Stimulated activated CD4-positive, alpha-beta T cell treated with anti-CD3 and anti-CD28 coated beads, Interleukin-1b, Interleukin-23, amount 100 ng/mL, for 24 hours (primary cell): ENCODE measurements at regions not wholly inside any gene's neighbourhood (a gene's known extent, or its start where the extent isn't known, plus 50 kb on each side); places are given as distances from the start of the nearest gene placed in this dataset.
"Not testable (repeated sequence)": the region's sequence is repeated elsewhere in the genome, so short reads cannot be mapped to it uniquely, and the experiment has no call there.

Experiments used
- DNase-seq, 4 experiments: peaks; one replicate each; pipeline ENCODE4 v3.0.0-alpha.2; 2020; ENCODE audit warnings: low read depth in 4 of 4, low spot score in 1 of 4

DNA sequence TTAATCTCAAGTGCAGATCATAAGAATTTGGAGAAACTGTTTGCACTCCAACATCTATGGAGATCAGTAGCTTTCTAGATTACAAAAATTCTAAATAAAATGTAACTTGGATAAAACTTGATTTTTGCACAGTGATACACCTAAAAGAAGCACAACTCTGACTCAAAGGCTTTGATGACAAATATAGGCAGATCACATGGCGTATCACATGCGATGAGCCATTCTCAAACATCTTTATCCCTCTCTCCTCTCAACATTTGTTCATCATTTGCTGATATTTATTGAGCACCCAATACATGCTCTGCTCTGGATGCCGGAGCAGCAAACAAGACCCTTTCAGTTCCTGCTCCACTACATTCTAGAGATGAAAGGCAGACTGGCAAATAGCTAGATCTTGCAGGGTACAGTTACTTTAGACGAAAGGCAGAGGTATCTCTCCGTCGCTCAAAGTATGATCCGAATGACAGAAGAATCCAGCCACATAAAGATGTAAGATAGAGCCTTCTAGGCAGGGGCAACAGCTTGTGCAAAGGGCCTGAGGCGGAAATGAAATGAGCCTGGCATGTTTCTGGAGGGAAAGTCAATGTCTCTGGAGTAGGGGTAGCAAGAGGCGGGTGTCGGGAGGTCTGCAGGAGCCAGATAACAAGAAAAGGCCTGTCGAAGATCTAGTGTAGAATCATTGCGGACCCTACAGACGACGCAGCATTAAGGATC, 145.8 kb upstream of the ERRFI1 start:
- no peak for DNase-seq

DNA sequence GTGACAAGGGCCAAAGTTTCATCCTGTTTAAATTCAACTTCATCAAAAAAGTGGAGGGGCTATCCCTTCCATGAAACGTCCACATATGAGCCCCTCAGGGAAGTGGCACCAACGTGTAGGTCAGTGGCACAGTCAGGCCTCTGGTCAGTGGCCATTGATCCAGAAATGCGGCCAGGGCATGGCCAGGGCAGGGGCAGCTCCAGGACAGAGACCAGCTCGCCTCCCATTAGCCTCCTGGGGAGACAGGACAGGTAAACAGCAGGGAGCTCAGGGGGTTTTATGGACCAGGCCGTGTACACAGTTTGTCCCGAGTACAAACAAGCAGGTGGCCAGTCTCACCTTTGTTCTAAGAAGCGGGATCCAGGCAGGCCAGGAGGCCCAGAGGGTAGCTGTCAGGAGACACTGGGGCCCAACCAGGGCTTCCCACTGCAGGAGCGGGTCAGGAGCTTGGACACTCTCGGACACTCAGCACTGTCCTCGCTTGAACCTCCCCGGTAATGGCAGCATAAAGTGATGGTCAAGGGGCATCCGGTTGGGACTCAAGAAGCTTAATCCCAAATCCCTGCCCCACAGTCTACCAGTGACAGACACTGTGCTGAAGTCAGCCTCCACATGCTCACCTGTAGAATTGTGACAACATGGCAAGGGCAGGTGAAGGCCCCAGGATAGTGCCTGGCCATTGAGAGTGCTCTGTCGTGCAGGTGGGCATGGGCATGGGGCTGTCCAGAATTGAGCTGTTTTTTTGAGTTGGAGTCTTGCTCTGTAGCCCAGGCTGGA, 144.1 kb upstream of the ERRFI1 start:
- no peak for DNase-seq

DNA sequence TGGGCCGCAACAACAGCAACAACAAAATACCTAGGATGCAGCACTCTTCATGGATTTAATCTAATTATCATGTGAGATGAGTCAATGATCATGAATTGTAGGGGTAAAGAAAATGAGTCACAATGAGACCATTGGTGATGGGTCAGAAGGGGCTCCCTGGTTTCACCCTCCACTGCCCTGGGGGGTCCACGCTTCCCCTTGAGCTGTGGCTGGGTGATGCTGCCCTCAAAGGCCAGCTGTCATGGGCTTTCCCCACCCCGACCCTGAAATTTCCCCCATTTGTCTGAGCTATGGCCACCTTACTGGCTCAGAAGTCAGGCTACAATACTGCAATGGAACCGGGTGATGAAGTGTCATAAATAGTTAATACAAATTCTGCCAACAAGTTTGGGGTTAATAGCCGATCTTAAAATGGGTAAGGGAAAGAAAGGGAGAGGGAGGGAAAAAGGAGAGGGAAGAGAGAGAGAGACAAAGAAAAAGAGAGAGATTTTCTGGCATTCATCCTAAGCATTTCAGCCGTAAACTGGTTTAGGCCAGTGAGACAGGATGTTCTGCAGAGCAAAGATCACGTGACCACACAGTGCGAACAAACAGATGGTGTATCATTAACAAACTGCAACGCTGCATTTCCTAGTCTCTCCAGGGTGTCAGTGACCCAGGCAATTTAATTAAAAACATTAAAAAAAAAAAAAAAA, 143.4 kb upstream of the ERRFI1 start:
- no peak for DNase-seq

DNA sequence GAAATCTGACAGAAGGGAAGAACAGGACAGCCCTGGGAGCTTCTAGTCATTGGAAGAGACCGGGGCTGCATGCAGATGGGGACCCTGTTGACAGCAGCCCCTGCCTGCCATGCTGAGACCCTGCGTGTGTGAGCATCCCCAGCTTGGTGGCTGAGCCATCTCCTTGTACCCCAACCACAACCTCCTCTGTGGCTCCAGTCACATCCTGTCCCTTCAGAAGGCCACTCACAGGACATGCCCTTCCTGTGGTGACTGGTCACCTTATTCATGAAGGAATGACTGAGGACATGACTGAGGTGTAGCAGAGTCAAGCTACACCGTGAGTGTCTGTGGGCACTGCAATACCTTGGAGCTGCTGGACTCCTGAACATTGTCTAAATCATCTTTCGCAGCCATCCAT, 141.8 kb upstream of the ERRFI1 start:
- DNase-seq: no peak

DNA sequence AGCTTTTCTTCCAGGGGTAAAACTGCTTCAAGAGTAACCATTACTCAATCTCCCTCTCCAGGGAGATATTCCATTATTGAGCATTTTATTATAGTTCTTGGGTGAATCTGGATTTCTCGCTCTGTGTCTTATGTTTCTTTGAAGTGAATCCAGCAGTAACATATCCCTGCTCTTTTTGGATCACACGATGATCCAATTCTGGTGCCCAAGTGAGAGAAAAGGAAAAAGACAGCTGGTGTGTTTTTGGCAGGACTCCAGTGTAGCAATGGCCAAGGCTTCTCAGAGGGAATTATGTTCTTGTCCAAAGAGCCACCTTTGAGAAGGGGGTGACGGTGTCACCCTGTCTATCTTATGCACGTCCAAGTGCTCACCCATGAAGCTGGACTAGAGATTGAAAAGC, 140.3 kb upstream of the ERRFI1 start:
- no peak for DNase-seq

DNA sequence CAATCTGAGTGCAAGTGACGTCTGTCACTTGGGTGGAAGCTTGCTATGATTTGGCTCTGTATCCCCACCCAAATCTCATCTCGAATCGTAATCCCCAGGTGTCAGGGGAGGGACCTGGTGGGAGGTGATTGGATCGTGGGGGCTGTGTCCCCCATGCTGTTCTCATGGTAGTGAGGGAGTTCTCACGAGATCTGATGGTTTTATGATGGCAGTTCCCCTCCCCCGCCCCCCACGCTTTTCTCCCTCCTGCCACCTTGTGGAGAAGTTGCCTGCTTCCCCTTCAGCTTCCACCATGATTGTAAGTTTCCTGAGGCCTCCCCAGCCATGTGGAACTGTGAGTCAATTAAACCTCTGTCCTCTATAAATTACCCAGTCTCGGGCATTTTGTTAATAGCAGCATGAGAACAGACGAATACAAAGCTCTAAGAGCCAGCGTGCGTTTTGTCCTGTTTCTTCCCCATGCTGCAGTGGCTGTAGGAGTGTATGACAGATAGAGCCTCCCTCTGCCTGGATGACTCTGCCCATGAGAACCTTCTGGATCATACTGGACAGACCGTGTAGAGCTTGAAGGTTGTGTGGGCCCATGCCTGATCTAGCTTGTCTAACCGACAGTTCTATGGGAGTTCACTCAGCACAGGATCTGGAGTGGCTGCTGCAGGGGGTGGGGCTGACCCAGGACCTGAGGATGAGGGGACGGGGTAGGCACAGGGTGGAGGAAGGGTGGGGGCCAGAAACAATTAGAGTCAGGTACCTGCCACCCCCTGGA, 139.7 kb upstream of the ERRFI1 start:
- no peak for DNase-seq

DNA sequence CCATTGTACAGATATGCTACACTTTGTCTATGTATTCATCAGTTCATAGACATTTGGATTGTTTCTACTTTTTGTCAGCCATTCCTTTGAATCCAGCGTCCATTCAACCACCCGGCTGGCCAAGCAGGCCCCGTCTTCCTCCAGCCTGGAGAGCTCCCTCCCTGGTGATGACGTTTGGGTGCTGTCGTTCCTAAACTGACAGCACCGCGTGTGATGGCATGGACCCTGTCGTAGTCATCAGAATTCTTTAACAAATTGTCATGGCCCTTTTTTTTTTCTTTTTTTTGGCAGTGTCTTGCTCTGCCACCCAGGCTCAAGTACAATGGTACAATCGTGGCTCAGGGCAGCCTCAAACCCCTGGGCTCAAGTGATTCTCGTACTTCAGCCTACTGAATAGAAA, 138.6 kb upstream of the ERRFI1 start:
- DNase-seq: no peak

DNA sequence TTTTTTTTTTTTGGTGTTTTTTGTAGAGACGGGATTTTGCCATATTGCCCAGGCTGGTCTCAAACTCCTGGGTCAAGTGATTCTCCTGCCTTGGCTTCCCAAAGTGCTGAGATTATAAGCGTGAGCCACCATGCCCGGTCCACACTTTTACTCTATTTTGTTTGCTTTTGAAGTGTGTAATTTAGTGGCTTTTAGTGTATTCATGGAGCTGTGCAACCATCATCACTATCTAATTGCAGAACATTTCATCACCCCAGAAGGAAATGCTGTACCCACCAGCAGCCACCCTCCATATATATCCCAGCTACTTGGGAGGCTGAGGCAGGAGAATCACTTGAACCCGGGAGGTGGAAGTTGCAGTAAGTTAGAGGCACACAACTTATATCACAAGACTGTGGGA, 136.9 kb upstream of the ERRFI1 start:
- DNase-seq: no peak

DNA sequence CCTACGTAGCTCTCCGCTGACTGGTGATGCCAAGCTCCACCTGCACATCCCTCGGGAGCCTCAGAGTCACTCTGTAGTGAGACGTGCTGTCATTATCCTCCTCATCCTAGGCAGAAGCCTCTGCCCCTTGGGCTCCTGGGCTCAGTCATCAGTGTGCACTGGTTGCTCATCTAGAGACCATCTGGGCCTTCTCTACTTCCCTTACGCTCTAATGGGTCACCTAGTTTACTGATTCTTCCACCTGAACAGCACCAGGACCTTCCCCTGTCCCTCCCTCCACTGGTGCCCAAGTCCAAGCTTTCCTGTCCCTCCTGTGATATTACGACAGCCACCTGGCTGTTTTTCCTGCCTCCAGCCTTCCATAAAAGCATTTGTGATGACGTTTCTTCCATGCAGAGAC, 136.1 kb upstream of the ERRFI1 start:
- no peak for DNase-seq

DNA sequence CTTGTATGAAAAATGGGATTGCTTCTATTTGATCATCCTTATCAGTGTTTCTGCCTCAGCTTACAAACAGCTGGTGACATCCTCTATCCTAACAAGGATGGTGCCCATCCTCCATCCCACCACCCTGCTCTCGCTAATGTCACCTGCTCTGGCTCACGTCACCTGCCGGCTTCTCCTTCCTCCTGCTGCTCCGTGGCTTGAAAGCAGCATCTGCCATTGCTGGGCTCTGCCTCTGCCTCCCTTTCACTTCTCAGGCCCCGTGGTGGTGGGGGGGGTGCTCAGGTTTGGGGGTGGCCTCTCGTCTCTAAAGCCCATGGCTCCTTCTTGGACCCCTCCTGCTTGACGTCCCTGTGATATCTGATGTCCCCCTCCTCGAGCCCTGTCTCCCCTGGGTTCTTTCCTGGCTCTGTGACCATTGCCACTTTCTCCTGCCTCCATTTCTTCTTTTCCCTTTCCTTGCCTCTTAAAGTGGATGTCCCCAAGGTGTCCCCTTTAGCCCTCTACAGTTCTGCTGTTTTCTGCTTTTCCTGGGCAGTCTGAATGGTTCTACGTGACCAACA, 135.5 kb upstream of the ERRFI1 start:
- no peak for DNase-seq

DNA sequence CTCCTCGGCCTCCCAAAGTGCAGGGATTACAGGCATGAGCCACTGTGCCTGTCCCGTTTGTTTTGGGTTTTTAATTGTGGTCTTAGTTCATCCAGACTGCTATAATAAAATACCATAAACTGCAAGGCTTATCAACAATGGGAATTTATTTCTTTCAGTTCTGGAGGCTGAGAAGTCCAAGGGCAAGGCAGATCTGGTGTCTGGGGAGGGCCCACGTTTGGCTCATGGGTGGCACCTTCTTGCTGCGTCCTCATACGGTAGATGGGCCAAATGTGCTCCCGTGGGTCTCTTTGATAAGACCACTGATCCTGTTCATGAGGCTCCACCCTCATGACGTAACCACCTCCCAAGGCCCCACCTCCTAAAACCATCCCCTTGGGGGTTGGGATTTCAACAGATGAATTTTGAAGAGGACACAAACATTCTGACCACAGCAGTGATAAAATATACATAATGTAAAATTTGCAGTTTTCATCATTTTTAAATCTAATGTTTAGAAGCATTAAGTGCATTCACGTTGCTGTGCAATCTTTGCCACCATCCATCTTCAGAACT, 133.4 kb upstream of the ERRFI1 start:
- DNase-seq: no peak

DNA sequence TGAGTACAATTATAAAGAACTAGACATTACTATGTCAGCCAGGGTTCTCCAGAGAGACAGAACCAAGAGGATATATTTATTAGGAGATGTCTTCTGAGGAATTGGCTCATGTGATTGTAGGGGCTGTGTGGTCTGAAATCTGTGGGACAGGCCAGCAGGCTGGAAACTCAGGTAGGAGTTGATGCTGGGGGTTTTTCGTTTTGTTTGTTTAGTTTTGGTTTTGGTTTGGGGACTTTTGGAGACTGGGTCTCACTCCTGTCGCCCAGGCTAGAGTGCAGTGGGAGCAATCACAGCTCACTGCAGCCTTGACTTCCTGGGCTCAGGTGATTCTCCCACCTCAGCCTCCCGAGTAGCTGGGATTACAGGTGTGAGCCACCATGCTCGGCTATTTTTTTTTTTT, 132.9 kb upstream of the ERRFI1 start:
- DNase-seq: no peak

DNA sequence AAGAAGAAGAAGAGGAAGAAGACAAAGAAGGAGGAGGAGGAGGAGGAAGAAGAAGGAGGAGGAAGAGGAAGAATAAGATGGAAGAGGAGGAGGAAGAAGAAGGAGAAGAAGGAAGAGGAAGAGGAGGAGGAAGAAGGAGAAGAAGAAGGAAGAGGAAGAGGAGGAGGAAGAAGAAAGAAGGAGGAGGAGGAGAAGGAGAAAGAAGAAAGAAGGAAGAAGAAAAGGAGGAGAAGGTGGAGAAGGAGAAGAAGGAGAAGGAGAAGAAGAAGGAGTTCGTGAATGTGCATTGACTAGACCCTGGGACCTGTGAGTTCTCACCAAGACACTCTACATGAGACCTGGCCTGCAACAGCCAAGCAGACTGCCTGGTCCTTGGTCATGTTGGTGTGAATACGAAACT, 131.7 kb upstream of the ERRFI1 start:
- no peak for DNase-seq

DNA sequence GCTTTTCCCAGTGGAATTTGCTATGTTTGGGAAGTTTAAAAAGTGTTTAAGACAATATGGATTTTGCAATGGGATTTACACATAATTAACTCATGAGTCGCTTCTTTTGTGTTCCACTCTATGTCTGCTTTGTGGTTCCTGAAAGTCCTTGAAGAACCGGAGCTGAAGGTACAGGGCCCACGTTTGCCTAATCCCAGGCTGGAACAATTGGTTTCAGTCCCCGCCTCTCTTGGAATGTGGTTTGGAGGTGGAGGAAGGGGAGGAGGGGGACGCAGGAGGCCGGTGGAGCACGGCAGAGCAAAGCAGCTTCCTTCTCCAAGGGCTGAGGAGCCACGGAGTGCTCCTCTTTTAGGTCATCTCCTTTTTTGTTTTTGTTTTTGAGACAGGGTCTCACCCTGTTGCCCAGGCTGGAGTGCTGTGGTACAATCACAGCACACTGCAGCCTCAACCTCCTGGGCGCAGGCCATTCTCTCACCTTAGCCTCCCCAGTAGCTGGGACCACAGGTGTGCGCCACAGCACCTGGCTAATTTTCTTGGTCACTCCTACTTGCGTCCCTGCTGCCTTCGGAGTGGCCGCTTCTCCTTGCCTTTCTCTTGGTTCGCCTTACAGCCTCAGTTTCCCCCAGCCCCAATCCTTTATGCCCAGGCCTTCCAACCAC, 129.5 kb upstream of the ERRFI1 start:
- DNase-seq: no peak

DNA sequence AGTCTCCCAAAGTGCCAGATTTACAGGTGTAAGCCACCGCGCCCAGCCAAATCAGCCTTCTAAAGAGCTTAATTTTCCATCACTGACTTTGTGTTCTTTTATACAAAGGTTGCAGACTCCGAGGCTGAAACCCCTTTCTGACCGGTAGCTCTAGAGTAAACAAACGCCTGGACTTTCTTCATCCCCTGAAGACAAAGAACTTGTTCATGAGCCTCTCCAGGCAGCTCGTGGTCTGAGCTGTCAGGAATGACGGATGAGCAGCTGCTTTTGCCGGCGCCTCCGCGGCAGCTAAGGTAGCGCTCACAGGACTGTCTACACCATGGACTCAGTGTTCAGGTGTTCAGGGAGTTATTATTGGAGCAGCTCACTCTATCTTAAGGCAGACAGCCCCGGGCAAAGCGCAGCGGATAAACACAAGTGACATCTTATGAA, 128.5 kb upstream of the ERRFI1 start:
- DNase-seq: no peak

DNA sequence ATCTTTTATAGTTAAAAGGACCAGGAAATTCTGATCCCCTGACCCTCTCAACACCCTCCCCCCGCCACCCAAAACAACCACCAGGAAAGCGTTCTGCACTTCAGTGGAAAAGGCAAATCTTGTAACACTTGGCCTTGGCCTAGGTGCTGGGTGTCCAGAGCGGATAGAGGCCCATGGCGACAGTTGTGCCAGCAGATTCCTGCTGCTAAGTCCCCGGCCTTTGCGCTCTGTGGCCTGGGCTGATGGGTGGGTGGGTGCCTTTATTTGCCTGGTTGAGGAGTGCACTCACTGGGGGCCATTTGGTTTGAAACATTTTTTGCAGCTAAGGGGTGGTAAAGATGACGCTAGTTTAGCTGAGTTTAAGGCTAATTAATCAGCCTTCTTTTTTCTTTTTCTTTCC, 127.9 kb upstream of the ERRFI1 start:
- DNase-seq: no peak

DNA sequence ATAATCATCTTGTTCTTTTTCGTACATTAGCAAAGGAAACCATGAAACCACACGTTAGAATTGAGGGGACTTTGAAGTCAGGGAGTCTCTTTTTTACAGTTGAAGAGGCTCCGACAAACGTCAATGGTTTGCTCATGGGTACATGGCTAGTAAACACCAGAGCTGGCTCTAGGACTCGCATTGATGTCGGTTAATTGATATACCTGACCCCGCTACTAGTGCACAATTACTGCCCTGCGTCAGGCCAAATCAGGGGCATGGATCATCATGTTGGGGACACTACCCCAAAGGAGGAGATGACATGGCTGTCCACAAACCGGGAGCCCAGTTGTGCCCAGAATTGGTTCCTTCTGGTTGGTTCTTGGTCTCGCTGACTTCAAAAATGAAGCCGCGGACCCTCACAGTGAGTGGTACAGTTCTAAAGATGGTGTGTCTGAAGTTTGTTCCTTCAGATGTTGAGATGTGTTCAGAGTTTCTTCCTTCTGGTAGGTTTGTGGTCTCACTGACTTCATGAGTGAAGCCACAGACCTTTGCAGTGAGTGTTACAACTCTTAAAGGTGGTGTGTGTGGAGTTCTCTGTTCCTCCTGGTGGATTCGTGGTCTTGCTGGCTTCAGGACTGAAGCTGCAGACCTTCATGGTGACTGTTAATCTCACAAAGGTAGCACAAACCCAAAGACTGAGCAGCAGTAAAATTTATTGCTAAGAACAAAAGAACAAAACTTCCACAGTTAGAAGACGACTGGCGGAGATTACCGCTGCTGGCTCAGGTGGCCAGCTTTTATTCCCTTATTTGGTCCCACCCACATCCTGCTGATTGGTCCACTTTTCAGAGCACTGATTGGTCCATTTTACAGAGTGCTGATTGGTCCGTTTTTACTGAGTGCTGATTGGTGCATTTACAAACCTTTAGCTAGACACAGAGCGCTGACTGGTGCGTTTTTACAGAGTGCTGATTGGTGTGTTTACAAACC, 126.9 kb upstream of the ERRFI1 start:
- peak in 1 of 4 experiments; percentile 23 for DNase-seq

DNA sequence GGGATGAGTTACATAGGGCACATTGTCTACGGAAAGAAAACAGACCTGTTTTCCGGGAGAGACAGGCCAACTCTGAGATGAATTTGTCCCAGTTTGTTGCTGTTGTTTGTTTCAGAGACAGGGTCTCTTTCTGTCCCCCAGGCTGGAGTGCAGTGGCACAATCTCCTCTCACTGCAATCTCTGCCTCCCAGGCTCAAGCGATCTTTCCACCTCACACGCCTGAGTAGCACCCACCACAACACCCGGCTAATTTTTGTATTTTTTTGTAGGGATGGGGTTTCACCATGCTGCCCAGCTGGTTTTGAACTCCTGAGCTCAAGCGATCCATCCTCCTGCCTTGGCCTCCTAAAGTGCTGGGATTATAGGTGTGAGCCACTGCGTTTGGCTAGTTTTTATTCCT, 125.5 kb upstream of the ERRFI1 start:
- DNase-seq: no peak

DNA sequence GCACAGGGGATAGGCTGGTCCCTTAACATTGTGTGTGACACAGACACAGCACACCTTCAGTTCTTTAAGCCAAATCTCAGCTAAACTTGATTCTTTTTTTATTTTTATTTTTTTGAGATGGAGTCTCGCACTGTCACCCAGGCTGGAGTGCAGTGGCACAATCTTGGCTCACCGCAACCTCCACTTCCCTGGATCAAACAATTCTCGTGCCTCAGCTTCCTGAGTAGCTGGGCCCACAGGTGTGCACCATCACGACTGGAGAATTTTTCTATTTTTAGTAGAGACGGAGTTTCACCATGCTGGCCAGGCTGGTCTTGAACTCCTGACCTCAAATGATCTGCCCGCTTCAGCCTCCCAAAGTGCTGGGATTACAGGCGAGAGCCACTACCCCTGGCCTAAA, 123.6 kb upstream of the ERRFI1 start:
- DNase-seq: not testable (repeated sequence)
